Keratinocyte (primary cell): ENCODE measurements at regions not wholly inside any gene's neighbourhood (a gene's known extent, or its start where the extent isn't known, plus 50 kb on each side); places are given as distances from the start of the nearest gene placed in this dataset.

Experiments used
- CTCF ChIP-seq, 3 experiments: IDR thresholded peaks in 1 of 3; conservative IDR thresholded peaks in 1 of 3; optimal IDR thresholded peaks in 1 of 3; 2 replicates in 2 of 3; 3 replicates in 1 of 3; pipeline versions ENCODE3 to v1.5.1; 2011; ENCODE audit warnings: low read length in 3 of 3, mild to moderate bottlenecking in 3 of 3, moderate library complexity in 2 of 3, control low read depth in 1 of 3, inconsistent platforms in 1 of 3; ENCODE audit not compliant: insufficient read depth in 2 of 3; ENCODE audit errors: extremely low read depth in 1 of 3
- EZH2 ChIP-seq: IDR thresholded peaks from one replicate; pipeline ENCODE4 v1.6.1; 2012; ENCODE audit warnings: inconsistent platforms, mild to moderate bottlenecking, low read length, moderate library complexity

GRCh38 chr12:5276327-5276880 lies 155.5 kb upstream of the NTF3 start:
- TF ChIP-seq CTCF (optimal IDR thresholded peaks at IDR 0.05 in 1 of 3, IDR thresholded peaks at IDR 0.05 in 1 of 3, conservative IDR thresholded peaks at IDR 0.05 in 1 of 3; ENCODE audit: extremely low read depth in 1 of 3, insufficient read depth in 2 of 3, low read length in 3 of 3) (no peak), EZH2 (no peak)
